Skeletal muscle tissue (tissue), 3 donors: ENCODE measurements at regions not wholly inside any gene's neighbourhood (a gene's known extent, or its start where the extent isn't known, plus 50 kb on each side); places are given as distances from the start of the nearest gene placed in this dataset.

ENCODE experiments used
- H3K27ac ChIP-seq: one replicate; pipeline ENCODE4 v1.7.0; 2013; ENCODE audit warnings: mild to moderate bottlenecking, low read depth, low read length, inconsistent platforms
- H3K27me3 ChIP-seq, 3 donors: one replicate each; pipeline ENCODE4 v1.7.0; 2013; ENCODE audit warnings: low read length in 3 of 3; ENCODE audit not compliant: control insufficient read depth in 3 of 3, insufficient read depth in 3 of 3
- H3K36me3 ChIP-seq, 3 donors: one replicate each; pipeline ENCODE4 v1.7.0; 2013; ENCODE audit warnings: low read length in 3 of 3; ENCODE audit not compliant: control insufficient read depth in 3 of 3, insufficient read depth in 3 of 3
- H3K4me1 ChIP-seq, 3 donors: one replicate each; pipeline ENCODE4 v1.7.0; 2013; ENCODE audit warnings: low read length in 3 of 3, mild to moderate bottlenecking in 3 of 3; ENCODE audit not compliant: control insufficient read depth in 3 of 3, insufficient read depth in 3 of 3
- H3K4me3 ChIP-seq, 3 donors: one replicate each; pipeline ENCODE4 v1.7.0; 2013; ENCODE audit warnings: low read length in 3 of 3
- H3K9ac ChIP-seq, 3 donors: one replicate each; pipeline ENCODE4 v1.7.0; 2013; ENCODE audit warnings: low read length in 3 of 3, mild to moderate bottlenecking in 3 of 3, moderate library complexity in 2 of 3, low read depth in 1 of 3
- H3K9me3 ChIP-seq, 3 donors: one replicate each; pipeline ENCODE4 v1.7.0; 2013; ENCODE audit warnings: low read length in 3 of 3; ENCODE audit not compliant: control insufficient read depth in 3 of 3
- donor health status: Osteomylitis.

DNA sequence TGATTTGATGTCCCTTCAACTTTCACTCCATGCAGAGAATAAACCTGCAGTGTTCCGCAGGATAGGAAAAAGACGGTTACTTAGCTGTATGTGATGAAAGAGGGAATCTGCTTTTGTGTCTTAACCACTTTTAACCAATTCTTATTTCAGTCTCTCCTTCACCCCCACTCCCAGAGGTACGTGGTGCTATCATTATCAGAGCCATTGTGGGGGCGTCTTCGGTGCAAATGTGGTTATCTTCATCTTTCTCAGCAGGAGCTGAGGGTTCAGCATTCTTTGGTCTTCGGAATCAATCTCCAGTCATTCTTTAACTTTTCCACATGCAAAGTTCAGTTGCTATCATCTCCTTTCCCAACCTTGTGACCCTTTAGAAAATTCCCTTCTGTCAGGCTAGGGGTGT lies 219.9 kb upstream of the LYZL1 start:
- Histone ChIP-seq H3K36me3 (no peaks in the 10 kb centered on the region), H3K27me3 (no peaks in the 10 kb centered on the region)

GRCh38 chr10:29069941-29070340 lies 218.9 kb upstream of the LYZL1 start:
- H3K4me3 ChIP-seq = no peak overlapping the region
- no peaks in the 10 kb centered on the region for H3K27me3 ChIP-seq
- no peak overlapping the region for H3K27ac ChIP-seq

More for the DNA sequence above, 219.9 kb upstream of the LYZL1 start:
- Histone ChIP-seq H3K4me1 (no peaks in the 10 kb centered on the region), H3K9ac (no peak overlapping the region), H3K9me3 (no peaks in the 10 kb centered on the region), H3K4me3 (no peak overlapping the region), H3K27ac (no peak overlapping the region)

DNA sequence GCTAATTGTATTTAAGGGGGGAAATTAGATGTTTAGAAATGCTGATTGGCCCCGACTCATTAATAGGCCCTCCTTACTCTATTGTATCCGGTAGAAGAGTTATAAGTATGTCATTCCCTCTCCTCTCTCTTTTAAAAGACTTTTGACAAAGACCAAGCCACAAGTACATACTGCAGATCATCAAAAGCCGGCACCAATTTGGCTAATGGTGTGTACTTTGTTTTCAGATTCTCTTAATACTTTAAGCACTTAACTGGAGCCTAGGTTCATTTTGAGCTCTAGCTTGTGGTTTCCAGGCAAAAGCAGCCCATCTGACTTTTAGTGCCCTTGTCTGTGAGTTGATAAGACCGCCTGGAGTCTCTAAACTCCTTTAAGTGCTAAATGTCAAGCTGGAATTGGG lies 210.0 kb upstream of the LYZL1 start:
- Histone ChIP-seq H3K4me1 (no peaks in the 10 kb centered on the region), H3K27ac (no peak overlapping the region), H3K9me3 (no peaks in the 10 kb centered on the region), H3K9ac (no peak overlapping the region), H3K36me3 (no peaks in the 10 kb centered on the region), H3K27me3 (no peaks in the 10 kb centered on the region), H3K4me3 (no peak overlapping the region)

More at GRCh38 chr10:29069941-29070340, 218.9 kb upstream of the LYZL1 start:
- Histone ChIP-seq H3K9me3 (no peaks in the 10 kb centered on the region), H3K9ac (no peak overlapping the region), H3K36me3 (no peaks in the 10 kb centered on the region), H3K4me1 (no peaks in the 10 kb centered on the region)

GRCh38 chr10:29081231-29081630 lies 207.6 kb upstream of the LYZL1 start:
- Histone ChIP-seq H3K9ac (no peak overlapping the region), H3K4me3 (no peak overlapping the region), H3K36me3 (no peaks in the 10 kb centered on the region), H3K27me3 (no peaks in the 10 kb centered on the region), H3K9me3 (no peaks in the 10 kb centered on the region), H3K27ac (no peak overlapping the region), H3K4me1 (no peaks in the 10 kb centered on the region)

DNA sequence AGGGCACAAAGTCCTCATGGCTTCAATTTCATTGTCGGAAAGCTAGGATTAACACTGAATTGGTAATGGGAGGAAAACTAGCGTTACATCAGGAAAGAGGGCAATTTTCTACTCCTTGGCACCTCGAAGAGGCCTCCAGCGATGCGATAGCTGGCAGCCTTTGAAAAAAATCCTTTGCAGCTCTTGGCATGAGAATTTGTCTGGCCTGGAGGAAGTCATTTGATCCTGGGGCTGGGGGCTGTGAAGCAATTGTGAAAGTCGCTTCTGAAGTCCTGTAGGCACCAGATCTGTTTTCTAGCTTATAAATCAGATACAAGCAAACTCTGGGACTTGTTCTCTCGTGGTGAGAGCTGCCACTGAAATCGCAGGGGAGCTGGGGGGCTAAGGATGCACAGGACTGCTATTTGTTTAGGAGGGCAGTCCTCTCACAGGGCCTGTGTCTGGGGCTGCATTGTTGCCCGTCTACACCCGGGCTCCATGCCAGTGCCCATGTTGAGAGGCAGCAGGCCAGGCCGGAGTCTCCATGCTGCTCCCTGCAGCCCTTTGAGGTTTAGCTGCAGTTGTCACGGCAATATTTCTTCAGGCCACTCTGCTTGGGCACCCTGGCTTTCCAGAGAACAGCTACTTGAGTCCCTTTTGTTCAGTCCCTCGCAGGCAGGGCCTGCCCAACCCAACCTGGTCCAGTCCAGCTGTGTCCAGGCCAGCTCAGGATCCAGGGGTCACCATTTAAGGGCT lies 206.8 kb upstream of the LYZL1 start:
- Histone ChIP-seq H3K4me3 (no peak overlapping the region), H3K9ac (no peak overlapping the region), H3K4me1 (no peaks in the 10 kb centered on the region), H3K9me3 (no peaks in the 10 kb centered on the region), H3K36me3 (no peaks in the 10 kb centered on the region), H3K27ac (no peak overlapping the region), H3K27me3 (no peaks in the 10 kb centered on the region)

- Histone ChIP-seq H3K4me3 (no peak overlapping the region), H3K27ac (no peak overlapping the region), H3K27me3 (no peaks in the 10 kb centered on the region), H3K9me3 (no peaks in the 10 kb centered on the region), H3K9ac (no peak overlapping the region), H3K36me3 (no peaks in the 10 kb centered on the region), H3K4me1 (no peaks in the 10 kb centered on the region)
Observed at GRCh38 chr10:29083096-29083495, 205.8 kb upstream of the LYZL1 start.

- Histone ChIP-seq H3K4me1 (no peaks in the 10 kb centered on the region), H3K36me3 (no peaks in the 10 kb centered on the region), H3K27me3 (no peaks in the 10 kb centered on the region), H3K27ac (no peak overlapping the region), H3K9me3 (no peaks in the 10 kb centered on the region), H3K4me3 (no peak overlapping the region), H3K9ac (no peak overlapping the region)
Observed at GRCh38 chr10:29084681-29085307, 204.1 kb upstream of the LYZL1 start.

DNA sequence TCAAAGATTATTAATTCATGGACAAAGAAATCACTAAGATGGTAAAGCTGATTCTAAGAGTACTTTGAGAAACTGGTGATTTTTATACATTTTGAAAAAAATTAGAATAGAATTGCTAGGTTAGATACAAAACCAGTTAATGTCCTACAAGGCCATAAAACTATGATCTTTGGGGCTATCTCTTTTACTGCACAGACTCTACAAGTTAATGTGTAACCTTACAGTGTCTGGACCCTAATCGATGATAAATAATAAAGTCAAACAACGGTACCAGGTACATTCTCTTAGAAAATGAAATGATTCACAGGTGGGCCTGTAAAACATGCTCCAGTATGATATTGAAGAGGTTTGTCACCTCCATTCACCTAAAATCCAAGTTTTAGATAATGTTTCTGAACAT lies 199.8 kb upstream of the LYZL1 start:
- Histone ChIP-seq H3K4me1 (no peaks in the 10 kb centered on the region), H3K9me3 (no peaks in the 10 kb centered on the region)

DNA sequence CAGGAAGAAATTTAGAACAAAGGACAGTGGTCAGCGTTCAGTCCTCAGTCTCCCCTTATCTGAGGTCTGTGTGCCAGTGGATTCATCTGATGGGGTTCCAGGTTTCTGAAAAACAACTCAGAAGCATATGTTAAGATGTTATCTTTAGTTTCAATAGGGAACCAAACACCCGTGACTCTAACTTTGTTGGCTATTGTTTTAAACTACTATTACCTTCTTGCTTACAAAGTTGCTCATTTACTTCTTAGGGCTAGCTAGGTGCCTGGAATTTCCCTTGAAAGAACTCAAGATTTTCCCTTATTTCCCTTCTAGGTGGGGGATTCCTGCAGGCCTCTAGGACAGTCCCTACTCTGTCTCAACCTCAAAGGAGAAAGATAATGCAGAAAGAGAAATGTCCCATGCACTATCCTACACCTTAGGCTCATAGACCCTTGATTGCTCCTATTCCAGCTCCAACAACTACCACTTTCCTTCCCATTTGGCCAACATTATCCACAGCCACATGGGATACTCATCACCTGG lies 192.5 kb upstream of the LYZL1 start:
- no peaks in the 10 kb centered on the region for H3K36me3 ChIP-seq
- H3K9me3 ChIP-seq = peaks cover 0 to 2% (median 0%) of the 10 kb centered on the region in 3 donors
- no peaks in the 10 kb centered on the region for H3K27me3 ChIP-seq
- no peaks in the 10 kb centered on the region for H3K4me1 ChIP-seq
- no peak overlapping the region for H3K4me3 ChIP-seq
- H3K27ac ChIP-seq = no peak overlapping the region
- H3K9ac ChIP-seq = no peak overlapping the region

More for the DNA sequence above, 199.8 kb upstream of the LYZL1 start:
- Histone ChIP-seq H3K36me3 (no peaks in the 10 kb centered on the region), H3K9ac (no peak overlapping the region), H3K4me3 (no peak overlapping the region), H3K27me3 (no peaks in the 10 kb centered on the region), H3K27ac (no peak overlapping the region)

GRCh38 chr10:29098423-29098822 lies 190.4 kb upstream of the LYZL1 start:
- H3K9me3 ChIP-seq = peaks cover 0 to 2% (median 0%) of the 10 kb centered on the region in 3 donors
- no peaks in the 10 kb centered on the region for H3K27me3 ChIP-seq
- H3K36me3 ChIP-seq = no peaks in the 10 kb centered on the region
- H3K4me3 ChIP-seq = no peak overlapping the region
- no peak overlapping the region for H3K27ac ChIP-seq
- no peaks in the 10 kb centered on the region for H3K4me1 ChIP-seq
- H3K9ac ChIP-seq = no peak overlapping the region
